ENCODE measurements at regions not wholly inside any gene's neighbourhood (a gene's known extent, or its start where the extent isn't known, plus 50 kb on each side); places are given as distances from the start of the nearest gene placed in this dataset.

GRCh38 chr1:114033961-114034360 is 54.7 kb downstream of the OLFML3 start:
- TF ChIP-seq CTCF (IDR thresholded peaks at IDR 0.05; ENCODE audit: insufficient read depth, low read length) = no peak
- no peak for TF ChIP-seq POLR2AphosphoS5 (IDR thresholded peaks at IDR 0.05; ENCODE audit: low read depth)
- TF ChIP-seq GABPA (IDR thresholded peaks at IDR 0.05; ENCODE audit: low read depth) = no peak
- no peak for TF ChIP-seq REST (IDR thresholded peaks at IDR 0.05; ENCODE audit: insufficient replicate concordance, low read depth)

Measured in HL-60 (cell line).